GM18499 (cell line): ENCODE measurements at regions not wholly inside any gene's neighbourhood (a gene's known extent, or its start where the extent isn't known, plus 50 kb on each side); places are given as distances from the start of the nearest gene placed in this dataset.
A peak's percentile ranks its signal among the peaks of the same experiment; 100 is the strongest.

Experiments
- ATAC-seq: cut with Tn5 transposase; IDR thresholded peaks from one replicate; pipeline ENCODE4 v1.9.1; 2021; ENCODE audit warnings: moderate number of reproducible peaks; ENCODE audit not compliant: insufficient read depth, unreplicated experiment

DNA sequence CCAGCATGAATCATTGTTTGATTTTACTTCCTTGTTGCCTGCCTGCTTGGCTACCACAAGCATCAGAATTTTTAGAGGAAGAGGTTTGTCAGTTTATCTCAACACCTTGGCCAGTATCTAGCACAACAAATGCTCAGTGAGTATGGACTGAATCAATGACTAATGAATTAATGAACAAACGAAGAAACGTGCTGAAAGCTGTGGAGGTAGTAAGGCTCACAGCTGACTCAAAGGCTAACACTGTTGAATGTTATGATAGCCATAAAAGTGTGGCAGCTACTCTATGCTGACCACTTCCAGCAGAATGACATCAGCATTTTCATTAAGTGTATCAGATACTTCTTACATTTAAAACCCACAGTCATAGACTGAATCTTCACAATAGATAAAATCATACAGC, 543.4 kb downstream of the IRS1 start:
- no peak for ATAC-seq

DNA sequence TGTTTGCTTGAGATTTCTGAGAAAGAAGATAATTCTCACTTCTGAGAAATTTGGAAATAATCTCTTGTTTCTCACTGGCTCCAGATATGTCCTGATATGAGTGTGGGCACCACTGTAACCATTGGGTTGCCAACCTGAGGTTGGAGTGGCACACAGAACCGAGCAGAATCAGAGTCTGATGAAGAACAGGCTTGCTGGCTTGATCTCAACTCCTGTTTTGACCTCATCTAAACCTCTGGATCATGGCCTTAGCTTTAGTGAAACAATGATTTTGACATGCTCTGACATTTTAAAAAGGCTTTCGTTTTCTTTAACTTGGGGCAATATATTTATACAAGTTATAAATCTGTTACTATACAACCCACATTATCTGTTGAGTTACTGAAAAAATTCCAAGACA, 548.0 kb downstream of the IRS1 start:
- no peak for ATAC-seq

DNA sequence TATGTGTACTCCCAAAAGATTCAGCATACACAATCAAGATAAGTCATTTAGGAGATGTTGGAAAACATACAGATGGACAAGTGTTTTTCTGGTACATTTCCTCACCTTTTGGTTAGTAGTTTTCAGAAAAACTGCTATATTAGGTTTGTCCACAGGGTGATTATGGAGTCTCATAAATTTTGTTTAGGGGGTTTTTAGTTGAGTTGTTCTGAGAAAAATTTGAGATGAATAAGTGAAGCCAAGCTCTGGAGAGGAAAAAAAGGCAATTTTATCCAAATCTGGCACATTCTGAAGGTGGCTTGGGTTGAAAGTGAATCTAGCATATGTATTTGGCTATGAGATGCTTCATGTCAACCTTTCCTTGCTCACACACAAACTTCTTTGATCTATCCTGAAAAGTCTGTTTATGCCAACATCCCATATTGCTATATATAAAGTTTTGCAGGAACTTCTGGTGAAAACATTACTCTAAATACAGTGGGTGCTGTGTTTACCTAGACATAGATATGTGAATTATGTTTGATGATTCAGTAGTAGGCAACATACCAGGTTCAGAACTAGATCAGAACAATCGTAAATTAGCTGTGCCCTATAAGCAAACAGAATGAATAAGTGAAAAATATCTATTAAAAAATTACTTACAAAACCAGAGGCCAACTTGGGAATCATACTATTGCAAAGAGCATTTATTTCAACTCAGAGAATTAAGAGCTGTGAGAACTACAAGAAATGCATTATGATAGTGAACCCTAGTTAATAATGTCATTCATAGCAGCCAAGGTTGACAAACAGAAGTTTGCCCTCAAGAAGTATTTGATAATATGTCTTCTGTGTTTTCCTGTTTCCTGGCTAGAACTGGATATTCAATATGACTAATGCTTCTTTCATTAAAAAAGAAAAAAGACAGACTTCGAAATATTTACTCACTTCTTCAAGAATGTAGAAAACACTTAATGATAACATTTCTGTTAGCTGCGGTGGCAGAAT, 552.0 kb downstream of the IRS1 start:
- no peak for ATAC-seq

DNA sequence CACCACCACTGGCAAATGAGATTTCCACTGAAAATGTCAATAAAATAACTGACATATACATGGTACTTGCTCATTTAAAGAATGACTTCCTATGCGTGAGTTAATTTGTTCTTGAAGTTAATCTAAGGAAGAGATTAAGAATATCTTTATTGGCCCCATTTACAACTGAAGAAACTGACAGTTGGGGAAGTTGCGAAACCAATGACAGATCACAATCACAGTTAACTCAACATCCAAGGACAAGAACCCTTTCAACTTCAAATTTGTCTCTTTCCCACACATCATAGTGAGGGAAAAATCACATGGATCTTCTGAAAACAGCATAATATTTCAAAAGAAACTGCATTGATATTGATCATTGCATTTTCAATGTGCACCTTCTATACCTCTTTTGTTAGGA, 565.4 kb downstream of the IRS1 start:
- ATAC-seq = no peak

DNA sequence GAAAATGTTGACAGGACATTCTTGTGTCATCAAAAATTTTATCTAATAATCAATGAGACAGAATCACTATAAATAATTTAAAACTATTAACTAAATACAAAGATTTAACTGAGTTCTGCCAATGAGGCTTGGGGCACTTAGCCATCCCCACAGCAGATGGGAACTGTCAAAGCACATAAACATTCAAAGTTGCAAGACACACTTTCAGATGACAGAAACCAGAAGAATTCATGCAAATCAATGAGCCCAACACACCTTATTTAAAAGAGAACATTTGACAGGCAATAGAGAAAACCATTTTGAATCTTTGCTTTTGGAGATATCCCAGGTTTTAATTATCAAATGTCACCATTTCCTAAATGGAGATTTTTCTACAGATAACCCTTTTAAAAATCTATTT, 566.2 kb downstream of the IRS1 start:
- no peak for ATAC-seq

DNA sequence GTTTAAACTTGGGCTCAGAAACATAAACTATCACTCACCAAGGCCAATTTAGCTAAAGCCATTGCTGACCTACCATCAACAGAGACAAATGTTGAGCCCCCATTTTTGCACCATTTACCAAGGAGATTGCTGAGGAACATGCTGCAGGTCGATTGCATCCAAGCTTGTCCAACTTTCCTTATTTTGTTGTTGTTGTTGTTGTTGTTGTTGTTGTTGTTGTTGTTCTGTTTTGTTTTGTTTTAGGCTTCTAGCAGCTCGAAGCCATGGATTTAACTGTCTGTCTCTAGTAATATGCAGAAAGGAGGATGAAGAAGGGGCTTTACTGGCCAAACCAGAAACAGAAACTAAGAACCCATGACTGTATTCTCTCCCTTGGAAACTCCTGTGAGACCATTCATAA, 571.5 kb downstream of the IRS1 start:
- no peak for ATAC-seq

DNA sequence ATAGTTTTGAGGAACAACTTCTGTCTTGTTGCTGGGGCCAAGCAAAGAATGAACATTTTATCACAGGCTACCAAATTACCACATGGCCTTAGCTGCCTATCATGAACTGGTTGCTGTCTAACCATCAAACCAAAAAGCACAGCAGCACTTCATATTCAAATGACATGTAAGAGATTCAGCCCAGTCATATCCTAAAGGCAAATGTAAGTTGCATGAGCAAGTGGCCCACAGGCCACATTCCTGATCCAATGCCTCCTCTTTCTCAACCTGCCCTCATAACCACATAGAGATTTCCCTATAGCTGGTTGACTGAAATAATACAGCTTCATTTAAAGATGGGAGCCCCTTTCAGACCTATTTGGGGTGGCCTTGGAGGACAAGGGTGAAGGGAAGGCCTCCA, 572.3 kb downstream of the IRS1 start:
- no peak for ATAC-seq

DNA sequence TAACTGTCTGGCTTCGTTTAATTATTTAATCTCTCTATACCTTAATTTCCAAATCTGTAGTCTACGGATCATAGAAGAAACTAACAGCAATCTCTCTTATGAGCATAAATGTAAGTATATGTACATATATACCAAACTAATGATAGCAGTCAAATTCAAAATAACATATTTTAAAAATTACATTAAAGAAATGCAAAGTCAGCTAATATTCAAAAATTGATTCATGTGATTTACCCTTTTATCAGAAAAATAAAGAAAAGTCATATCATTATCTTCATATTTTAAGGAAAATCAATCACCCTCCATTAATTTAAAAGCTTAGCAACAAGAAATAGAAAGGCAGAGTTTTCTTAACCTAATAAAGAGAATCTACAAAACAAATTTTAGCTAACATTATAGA, 575.9 kb downstream of the IRS1 start:
- no peak for ATAC-seq

DNA sequence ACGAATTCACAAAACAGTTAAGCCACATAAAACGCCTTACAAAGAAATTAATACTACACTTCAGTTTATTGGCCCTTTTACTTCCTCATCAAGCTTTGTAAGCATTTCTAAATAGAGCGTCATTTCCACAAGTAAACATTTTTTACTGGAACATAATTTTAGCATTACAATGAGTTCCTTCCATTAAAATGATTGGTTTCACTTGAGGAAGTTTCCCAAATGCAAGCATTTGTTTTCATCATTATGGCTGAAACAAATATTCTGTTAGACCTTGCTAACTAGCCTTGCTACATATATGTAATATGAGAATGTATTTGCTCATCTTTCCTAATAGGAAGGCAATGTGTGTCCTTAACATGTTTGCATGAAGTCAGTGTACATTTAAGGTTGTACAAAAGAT, 579.1 kb downstream of the IRS1 start:
- no peak for ATAC-seq

DNA sequence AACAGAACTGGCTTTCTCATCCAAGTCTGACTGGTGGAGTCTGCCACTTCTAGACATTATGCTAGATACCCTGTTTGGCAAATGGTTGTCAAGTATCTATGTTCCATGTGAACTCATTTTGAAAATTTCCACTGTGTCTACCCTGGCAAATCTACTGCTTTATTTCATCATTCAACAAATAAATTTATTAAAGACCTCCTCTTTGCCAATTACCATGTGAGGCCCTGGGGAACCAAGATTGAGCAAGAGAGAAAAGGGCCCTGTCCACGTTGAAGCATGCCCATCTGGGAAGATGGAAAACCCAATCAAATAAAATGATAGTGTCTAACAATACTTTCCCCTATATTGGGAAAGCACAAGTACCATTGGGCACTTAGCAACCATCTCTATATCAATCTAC, 582.4 kb downstream of the IRS1 start:
- ATAC-seq = no peak

DNA sequence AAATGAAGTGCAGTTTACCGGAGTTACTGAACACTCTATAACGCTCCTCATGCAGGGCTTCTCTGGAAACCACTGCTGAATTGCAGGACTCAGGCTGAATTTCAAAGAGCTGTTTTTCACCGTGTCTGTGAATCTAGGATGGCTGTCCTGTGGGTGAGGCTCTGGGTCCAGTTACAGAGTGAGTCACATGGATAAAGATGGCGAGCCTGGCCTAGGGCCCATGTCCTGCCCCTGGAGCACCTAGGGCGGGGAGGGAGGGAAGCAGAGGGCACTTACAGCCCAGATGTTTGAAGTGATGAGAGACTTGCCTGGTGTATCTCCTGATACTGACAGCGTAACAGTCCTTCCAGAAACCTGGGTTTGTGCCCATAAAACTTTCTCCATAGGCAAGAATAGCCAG, 583.0 kb downstream of the IRS1 start:
- ATAC-seq = no peak

DNA sequence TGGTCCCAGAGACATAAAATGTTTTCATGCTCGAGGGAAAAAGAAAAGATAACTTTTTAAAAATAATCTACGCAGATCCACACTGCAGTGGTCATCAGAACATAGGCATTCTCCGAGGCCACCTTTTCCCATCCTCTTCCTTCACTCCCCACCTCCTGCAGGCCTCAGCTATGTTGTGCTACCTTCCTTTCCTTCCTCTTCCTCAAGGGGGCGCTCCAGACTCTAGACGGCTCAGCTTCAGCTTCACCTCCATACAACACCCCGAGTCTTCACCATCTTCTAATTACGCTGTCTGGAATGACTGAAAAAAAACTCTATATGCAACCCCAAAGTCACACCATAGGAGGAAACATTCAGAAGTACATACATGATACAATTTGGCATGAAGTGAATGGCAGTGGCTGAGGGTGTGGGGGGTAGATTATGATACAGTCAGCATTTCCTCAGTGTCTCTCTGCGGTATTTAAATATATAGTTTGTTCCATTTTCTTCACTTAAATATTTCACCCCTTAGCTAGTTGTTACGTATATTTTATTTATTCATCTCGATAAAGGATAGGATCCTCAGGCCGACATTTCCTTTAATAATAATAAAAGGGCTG, 583.6 kb downstream of the IRS1 start:
- ATAC-seq = peak; percentile 95

DNA sequence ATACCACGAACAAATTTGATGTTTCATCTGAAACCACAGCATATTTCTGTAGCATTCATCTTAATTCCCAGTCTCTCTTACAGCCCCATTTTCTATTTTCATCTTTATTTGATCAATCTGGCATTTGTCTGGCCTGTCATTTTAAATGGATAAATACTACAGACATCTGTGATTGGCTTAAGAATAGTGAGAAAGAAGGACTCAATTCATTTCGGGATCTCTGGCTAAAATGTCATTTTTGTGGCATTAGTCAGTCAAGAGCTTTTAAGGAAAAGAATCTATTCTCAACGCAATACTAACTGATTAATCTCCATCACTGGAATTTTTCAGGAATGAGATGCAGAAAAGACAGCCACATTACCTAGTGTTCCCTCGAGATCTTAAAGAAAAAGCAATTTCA, 585.9 kb downstream of the IRS1 start:
- no peak for ATAC-seq

DNA sequence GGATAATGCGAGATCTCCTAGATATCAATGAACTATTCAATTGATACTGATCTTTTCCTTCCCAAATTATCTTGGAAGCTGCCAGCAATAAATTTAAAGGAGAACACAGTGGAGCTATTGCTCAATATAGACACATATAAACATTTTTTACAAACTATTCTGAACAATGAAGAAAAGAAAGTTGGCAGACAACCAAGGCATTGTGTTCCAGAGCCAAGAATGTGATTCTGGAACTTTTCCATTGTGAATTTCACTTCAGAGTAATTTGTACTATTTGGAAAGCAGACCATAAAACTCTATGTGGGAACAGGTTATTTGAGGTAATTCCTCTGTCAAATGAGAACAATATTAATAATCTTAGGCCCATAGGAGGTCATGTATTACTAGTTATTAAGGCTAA, 588.2 kb downstream of the IRS1 start:
- no peak for ATAC-seq

DNA sequence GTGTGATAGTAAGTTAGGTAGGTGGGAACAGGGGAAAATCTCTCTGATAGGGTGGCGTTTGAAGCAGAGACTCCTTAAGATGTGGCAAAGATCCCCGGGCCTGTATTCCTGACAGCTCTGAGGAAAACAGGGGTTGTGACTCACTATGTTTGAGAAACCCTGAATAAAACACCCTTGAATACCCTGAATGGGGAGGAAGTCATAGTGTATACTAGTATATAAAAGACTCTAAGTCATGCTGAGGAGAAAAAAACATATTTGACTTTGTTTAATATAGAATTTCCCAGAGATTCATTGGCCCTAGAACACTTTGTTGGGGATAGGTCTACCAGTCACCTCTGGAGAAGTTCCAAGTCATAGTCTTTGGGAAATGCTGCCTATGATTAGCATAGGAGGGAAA, 590.9 kb downstream of the IRS1 start:
- ATAC-seq = no peak

DNA sequence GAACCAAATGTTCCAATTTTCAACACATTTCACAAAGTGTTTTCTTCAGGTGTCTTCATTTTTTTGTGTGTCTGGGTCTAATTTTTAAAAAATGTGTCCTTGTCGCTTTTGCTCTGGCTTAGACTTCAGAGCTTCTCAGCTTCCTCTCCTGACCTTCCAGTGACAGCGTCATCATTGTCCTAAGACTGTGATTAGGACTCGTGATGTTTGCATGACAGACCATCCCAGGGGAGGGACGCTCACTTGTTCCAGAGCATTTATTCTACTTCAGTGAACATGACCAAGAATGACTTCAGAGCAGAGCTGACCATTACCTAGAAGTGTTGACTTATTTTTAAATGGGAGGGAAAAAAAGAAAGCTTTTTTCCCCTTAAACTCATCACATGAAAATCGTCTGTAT, 591.9 kb downstream of the IRS1 start:
- ATAC-seq = no peak

DNA sequence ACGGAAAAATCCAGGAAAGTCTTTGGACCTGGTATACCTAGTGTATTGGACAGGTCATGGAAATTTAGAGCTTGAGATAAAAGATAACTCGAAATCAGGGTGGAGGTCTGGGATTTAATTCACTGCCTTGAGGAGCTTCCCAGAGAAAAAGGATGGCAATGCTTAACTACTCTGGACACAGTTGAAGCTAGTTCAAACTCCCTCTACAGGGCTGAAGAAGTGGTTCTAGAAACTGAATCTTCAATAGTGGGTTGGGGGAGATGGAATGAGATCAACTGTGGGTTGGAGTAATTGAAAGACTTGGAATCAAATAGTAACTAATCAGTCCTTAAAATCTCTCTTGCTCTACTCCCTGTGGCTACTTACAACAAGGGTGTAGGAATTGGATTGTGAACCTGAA, 600.1 kb downstream of the IRS1 start:
- no peak for ATAC-seq

DNA sequence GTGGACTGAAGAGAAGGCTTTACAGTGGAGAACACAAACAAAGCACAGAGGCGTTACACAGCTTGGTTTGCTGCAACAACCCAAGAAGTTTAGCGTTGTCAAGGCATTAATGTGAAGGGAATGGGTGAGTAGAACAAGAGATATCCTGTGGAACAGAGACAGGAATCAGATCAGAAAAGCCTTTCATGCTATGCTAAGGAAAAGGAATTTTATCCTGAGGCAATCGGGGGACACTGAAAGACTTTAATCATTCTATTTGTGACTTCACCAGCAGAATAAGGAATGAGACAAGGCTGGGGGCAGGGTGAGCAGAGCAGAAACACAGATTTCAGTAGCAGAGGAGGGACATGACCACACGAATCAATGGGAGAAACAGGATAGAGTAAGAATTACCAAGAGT, 600.7 kb downstream of the IRS1 start:
- no peak for ATAC-seq

DNA sequence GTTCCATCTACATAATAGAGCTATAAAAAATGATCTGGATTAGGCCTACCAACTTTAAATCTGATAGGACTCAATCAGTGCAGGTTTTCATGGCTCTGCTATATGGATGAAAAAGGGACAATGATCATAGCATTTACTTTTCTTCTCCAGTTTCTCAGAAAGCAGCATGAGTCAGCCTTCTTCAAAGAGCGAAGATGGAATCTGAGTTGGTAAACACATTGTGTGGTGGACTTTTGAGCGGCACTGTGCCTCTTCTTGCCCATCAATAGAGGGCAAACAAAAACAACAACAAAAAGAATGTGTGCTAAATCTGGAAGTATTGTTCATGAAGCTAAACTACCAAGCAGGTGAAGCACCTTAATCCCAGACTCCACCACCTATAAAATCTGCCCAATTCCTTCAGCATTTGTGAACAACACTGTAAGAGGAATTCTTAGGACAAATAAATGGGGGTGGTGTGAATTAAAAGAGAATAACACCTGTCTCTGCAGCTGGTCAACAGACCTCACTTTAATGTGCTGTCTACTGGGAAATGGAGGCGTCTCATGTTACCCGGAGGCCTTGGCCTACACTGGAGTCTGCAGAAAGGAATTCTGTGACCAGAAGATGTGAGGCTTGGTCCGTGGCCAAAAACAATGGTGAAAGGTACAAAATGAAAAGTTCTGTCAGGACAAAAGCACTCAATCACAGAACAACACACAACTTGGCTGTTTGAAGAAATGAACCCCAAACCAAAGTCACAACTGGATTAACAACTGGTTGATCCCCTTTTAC, 609.0 kb downstream of the IRS1 start:
- no peak for ATAC-seq

DNA sequence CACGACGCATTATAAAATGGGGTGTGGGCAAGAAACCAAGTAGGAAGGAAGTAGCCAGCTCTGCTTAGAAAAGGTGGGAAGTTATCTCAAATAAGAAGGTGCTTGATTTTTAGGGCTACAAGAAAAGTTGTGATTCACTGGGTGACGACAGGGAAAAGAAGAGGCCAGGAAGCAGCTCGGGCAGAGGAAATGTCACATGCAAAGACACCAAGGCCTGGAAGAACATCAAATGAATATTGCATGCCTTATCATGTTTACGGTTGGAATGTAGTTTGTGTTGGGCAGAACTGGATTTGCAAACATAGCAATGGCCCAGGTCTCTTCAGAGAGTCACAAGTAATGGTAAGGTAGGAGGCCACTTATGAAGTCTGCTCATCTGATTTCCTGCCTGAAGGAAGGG, 610.6 kb downstream of the IRS1 start:
- ATAC-seq = no peak

DNA sequence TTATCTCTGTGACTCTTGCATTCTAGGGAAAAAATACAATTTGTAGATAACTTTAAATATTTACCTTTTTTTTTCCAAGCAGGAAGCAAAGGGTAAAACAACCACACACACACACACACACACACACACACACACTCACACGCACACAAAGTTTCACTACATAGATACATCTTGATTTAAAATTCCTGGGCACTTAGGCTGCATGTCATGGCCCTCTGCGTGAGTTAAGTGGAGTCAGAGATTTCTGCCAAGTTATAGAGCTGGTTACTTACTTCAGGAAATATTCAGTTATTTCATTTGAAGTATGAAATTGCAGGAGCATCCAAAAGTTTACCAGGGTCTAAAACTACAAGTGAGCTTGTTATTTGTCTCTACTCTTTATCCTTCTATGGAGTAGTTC, 612.0 kb downstream of the IRS1 start:
- ATAC-seq = no peak
